HG02759 (cell line): ENCODE measurements at regions not wholly inside any gene's neighbourhood (a gene's known extent, or its start where the extent isn't known, plus 50 kb on each side); places are given as distances from the start of the nearest gene placed in this dataset.
A peak's percentile ranks its signal among the peaks of the same experiment; 100 is the strongest.

Experiments used
- ATAC-seq: cut with Tn5 transposase; IDR thresholded peaks from one replicate; pipeline ENCODE4 v1.9.1; 2021; ENCODE audit warnings: mild to moderate bottlenecking, moderate library complexity; ENCODE audit not compliant: unreplicated experiment

DNA sequence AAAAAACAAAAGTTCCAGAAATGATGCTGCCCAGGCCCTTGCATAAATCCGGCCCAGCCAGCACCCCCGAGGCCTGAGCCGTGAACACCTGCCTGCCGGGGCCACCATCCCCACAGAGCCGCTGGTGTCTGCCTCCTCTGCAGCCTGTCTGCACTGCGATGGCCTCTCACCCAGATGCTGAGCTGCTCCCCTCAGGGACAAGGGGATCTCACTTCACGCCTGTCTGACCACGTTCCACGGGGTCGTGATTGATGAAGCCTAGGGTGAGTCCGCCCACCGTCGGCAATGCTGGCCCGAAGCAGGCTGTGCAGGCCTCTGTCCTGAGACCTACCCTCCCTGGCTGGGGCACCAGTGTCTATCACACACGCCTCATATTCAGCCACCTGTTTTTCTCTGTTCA lies 444.2 kb downstream of the EIPR1 start:
- no peak for ATAC-seq

DNA sequence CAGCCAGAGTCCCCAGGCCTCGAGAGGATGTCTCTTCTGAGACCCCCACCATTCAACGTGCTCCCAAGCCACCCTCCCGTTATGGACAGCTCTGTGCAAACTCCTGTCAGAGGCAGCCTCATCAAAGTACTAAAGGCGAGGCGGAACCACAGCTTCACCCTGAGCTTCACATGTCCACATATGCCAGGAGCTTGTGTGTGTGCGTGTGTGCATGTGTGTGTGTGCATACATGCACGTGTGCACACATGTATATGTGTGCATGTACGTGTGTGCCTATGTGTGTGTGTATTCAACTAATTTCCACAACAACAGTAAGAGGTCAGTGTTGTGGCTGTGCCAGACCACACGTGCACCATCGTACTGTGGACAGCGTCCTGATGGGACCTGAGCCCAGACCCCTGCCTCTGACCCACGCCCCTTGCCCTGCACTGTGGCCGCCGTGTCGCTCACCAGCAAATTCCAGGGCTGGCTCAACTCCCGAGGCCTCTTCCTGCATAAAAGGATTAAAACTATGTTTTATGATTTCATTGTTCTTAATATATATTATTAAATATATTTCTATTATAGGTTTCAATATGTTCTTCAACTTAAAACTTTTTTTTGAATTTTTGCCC lies 444.8 kb downstream of the EIPR1 start:
- no peak for ATAC-seq

- no peak for ATAC-seq
These were observed 445.4 kb downstream of the EIPR1 start for GRCh38 chr2:2932189-2932588.

DNA sequence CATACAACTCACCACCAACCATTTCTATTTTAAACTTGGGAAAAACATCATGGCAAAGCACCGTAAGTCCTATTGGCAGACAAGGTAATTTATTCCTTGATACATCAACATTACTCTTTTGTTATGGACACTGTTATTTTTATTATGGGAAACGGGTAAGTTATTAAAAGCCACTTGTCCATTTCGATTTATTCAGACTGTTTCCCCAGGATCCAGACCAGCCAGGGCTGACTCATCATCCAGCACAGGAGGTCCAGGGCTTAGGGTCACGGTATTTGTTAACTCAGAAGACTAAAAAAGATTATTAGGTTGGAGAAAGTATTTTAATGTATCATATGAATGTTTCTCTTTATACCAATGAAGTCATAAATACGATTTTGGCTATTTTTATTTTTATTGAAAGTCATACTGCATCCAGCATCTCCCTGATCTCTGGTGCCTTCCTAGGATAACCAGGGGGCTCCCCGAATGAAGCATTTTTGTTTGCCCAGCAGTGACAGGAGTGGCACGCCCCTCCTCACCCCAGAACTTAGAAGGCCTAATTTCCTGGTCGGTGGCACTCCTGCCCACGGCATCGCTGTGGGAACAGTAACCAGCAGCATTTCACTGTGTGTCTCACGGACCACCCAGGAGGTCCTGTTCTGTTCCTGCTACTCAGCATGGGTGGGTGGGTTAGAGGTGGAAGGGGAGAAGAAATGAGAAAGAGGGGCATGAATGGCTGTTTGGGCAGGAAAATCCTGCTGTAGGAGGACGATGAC lies 446.1 kb downstream of the EIPR1 start:
- ATAC-seq: no peak

- no peak for ATAC-seq
These were observed 446.8 kb downstream of the EIPR1 start for GRCh38 chr2:2930841-2931240.

GRCh38 chr2:2926858-2927175 lies 450.8 kb downstream of the EIPR1 start:
- peak; percentile 45 for ATAC-seq

GRCh38 chr2:2926009-2926857 lies 451.4 kb downstream of the EIPR1 start:
- peak; percentile 86 for ATAC-seq

DNA sequence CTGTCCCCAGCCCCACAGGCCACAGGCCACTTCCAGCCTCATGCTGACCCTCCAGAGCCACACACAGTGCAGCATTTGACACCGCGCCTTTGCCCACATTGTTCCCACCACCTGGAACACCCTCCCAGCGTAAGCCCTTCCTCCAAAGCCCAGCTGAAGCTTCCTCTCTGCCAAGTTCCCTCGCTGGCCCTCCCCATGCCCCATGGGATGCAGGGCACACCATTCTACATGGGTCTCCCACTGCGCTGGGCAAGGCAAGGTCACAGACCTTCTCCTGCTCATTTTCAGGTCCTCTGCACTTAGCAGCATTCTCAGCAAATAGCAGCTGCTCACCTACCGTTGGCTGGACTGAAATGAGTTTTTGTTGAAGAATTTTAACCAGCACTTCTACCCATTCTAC lies 455.5 kb downstream of the EIPR1 start:
- no peak for ATAC-seq

DNA sequence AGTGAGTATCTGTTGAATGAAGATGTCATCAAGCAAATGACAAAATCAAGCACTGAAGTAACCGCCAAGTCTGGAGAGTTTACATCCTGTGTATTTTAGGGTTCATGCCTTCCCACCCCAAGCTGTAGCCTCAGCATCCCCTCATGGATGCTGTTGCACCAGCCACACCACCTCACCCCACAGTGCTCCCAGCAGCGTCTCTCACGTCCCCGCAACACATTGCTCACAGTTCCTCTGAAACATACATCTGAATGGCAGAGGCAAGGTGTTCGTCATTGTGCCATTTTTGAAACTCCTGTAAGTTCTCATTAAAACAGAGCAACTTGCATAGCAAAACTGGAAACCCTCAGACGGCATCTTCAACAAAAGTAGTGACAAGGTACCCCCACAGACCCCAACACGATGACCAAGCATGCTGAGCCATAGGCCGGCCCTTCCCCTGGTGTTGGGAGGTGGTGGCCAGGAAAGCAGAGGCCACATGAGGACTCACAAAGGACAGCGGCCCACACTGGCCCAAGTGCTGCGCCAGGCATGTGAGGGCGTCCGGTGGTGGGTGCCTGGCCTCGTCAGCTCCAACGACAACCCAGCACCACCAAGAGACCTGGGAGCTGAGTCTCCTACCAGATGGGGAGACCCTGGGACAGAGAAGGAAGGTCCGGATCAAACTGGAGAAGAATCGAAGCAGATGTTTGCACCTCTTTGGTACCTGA lies 456.5 kb downstream of the EIPR1 start:
- no peak for ATAC-seq

DNA sequence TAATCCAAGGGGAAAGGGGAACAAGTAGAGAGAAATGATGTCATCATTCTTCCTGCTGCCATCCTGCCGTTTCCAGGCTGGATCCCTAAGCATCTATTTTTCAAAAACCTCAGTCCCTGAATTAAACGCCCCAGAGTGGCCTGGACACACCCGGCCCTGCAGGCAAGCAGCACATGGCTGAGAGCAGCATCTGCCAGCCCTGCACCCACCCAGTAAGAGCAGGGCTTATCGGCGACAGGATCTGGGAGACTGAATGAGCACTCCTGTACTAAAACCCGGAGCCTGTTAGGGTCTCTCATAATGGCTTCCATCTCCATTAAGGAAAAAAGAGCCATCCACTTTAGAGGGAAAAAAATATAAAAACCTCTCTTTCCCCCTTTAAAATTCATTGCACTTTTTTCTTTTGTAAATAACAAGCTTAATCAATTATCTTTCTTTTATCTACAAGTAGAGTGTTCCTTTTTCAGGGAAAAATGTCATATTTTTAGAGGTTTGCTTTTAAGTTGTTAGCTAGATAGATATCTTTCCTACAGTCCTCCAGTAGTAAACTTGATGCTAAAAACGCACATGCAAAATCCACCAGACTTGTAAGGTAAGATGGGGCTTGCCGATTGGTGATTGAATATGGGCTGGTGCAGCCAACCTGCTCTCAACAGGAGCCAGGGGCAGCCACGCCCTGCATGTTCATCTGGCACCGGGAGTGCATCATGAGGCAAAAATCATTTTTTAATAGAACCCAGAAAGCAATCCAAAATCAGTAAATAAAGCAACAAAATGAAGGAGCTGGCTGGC lies 457.8 kb downstream of the EIPR1 start:
- ATAC-seq: no peak

DNA sequence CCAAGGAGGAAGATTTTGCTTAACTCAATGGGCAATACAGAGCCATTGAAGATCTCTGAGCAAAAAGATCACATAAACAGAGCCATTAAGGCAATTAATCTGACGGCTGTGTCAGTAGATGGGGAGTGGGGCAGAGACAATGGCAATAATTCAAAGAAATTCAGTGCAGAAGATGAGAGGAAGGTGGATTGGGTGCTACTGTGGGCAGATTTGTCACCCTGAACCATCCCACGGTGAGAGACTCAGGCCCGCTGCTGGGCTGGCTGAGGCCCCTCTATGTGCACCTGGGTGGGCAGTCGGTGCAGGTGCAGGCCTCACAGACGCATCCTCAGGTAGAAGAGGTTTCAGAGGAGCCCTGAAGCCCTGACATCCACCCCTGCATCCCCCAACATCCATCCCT lies 458.6 kb downstream of the EIPR1 start:
- no peak for ATAC-seq

- no peak for ATAC-seq
These were observed 461.0 kb downstream of the EIPR1 start for GRCh38 chr2:2916621-2917020.

DNA sequence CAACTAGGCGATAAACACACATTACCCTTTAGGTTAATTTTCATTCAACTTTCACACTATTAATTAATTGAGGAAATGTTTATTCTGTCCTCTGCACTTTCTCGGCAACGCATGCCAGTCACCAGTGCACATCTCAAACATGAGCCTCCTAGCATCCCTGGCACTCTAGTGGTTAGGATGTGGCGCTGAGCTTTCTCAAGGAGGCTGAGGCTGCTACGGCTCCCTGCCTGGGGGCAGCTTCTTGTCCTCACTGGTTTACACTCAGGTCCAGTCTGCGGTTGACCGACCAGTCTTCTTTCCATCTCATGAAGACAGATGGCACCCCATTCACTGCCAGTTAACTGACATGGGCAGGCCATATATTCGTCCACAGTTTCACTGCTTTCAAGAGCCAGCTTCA lies 463.4 kb downstream of the EIPR1 start:
- ATAC-seq: no peak

DNA sequence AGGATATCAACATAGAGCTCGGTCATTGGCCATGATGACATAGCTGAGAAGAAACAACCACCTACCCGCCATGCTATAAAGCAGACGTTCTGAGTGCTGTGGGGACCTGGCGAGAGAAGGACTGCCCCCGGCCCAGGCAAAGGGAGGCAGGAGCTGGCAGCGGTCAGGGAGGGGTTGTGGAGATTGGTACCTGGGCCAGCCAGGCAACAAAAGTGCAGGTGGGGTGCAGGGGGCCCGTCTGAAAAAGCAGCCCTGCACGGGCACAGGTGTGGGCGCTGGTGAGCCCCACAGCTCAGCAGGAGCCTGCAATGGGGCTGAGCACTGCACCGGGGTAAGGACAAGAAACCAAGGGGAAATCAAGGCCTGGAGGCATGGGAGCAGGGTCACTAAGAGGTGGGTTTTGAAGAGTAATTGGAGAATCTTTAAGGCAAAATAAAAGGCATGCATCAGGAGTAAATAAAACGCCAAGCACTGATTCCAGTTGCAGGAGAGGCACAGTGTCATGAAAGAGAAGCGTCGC lies 464.0 kb downstream of the EIPR1 start:
- ATAC-seq: no peak

GRCh38 chr2:2912731-2913130 lies 464.9 kb downstream of the EIPR1 start:
- ATAC-seq: no peak

DNA sequence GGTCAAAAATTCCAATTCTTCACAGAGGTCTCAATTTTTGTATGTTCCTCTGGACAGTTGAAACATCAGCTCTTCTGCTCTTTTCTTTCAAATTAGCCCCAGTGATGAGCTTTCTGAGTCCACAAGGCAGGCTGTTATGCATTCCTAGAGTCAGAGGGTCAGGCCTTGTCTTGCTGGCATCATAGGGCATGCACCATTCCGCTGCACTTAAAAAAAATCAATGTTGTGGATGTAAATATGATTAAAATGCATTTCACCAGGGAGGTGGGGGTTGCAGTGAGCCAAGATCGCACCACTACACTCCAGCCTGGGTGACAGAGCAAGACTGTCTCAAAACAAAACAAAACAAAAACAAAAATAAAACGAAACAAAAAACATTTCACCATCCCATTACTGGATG lies 465.3 kb downstream of the EIPR1 start:
- no peak for ATAC-seq

DNA sequence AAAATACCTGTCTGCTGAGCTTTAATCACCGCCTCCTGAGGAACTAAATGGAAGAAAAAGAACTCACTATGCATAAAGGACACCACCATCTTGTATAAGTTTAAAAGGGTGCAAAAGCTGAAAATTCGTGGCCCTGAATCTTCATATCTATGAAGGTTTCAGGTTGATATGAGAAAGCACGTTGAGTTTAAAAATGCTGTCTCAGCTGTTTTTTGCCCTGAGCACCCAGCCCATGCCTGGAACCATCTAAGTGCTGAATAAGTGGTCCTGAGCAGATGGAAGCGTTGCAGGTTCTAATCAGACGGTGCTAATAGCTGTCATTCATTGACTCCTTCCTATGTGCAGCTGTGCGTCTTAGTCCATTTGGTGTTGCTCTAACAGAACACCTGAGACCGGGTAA lies 467.4 kb downstream of the EIPR1 start:
- no peak for ATAC-seq

- no peak for ATAC-seq
These were observed 468.3 kb downstream of the EIPR1 start for GRCh38 chr2:2909086-2910035.

DNA sequence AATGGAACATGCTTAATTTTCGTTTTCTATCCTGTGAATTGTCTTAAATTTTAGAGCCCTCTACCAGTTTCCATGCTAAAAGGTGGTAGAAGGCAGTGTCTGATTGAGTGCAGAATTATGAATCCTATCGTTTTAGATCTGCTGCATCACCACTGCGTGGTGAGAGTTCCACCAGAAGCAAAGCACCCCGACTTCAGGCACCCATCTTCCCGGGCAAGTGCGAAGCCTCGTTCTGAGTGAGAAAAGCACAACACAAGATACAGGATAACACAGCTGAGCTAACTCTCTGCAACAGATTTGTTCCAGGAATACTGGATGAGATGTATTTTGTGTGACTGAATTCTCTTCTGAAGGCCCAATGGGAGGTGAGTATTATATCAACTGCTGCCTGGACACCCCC lies 471.5 kb downstream of the EIPR1 start:
- ATAC-seq: no peak
